GM20431 (cell line): ENCODE measurements at regions not wholly inside any gene's neighbourhood (a gene's known extent, or its start where the extent isn't known, plus 50 kb on each side); places are given as distances from the start of the nearest gene placed in this dataset.
"Not testable (repeated sequence)": the region's sequence is repeated elsewhere in the genome, so short reads cannot be mapped to it uniquely, and the experiment has no call there.

ENCODE experiments used
- in situ Hi-C: fragments of 300-500 bp; cut with MseI, MboI; formaldehyde crosslinking; loops from one replicate; pipeline ENCODE4 v1.15.0; 2020; ENCODE audit warnings: low sequenced_read_pairs; ENCODE audit not compliant: unreplicated experiment

- in situ Hi-C loops = no loop called here
Measured at GRCh38 chr13:58687148-58687547, 1055.6 kb downstream of the PCDH17 start.

GRCh38 chr13:58698531-58698930 lies 1067.0 kb downstream of the PCDH17 start:
- in situ Hi-C loops = no loop called here

DNA sequence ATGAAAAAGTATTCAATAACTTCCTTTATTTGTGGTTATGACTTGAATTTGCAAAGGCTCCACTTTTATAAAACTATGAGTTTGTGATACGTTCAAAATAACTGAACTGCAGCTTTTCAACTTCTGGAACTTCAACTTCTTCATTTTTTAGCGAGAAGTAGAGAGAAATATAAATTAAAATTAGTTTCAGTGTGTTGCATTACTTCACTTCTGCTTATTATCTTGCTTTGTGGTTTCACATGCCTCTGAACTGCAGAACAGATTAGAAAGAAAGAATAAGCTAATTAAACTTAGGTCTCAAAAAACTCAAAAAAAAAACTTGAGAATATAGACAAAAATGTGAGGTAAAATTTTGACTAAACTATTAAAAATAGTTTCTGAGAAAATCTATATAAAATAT lies 1073.4 kb downstream of the PCDH17 start:
- in situ Hi-C loops = no loop called here

- in situ Hi-C loops = no loop called here
Measured at GRCh38 chr13:58706421-58706820, 1074.9 kb downstream of the PCDH17 start.

DNA sequence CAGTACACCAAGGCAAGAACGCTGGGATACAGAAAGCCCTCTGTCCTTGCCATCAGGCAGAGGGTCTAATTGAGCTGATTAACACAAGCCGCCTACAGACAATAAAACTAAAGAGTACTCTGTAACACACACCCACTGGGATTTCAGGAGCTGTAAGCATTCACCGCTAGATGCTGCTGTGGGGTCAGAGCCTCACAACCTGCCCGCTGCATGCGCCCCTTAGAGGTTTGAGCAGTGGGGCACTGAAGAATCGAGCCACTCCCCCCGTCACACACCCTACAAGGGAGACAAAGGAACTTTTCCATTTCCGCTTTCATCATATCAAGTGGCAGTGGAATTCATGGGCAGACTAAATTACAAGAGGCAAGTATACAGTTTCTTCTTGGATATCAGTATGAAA lies 1080.6 kb downstream of the PCDH17 start:
- in situ Hi-C loops = no loop called here

DNA sequence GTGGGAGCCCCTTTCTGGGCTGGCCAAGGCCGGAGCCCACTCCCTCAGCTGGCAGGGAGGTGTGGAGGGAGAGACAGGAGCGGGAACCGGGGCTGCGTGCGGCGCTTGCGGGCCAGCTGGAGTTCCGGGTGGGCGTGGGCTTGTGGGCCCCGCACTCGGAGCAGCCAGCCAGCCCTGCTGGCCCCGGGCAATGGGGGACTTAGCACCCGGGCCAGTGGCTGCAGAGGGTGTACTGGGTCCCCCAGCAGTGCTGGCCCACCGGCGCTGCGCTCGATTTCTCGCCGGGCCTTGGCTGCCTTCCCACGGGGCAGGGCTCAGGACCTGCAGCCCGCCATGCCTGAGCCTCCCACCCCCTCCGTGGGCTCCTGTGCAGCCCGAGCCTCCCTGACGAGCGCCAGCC lies 1082.5 kb downstream of the PCDH17 start:
- in situ Hi-C loops = not testable (repeated sequence)

DNA sequence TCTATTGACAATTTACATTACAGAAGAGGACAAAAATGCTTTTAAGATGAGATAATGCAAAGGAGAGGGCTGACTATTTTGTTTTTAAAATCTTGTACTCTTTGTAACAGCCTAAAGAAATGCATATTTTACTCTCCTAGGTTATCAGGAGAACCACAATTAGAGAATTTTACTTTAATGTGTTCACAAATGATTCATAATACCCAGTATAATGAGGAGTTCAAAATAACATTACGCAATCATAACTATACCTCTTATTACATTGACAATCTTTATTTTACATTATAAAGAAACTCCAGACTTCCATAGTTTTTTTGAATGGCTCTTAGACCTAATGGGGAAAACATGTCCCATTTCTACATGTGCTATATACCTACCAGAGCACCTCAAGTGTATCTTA lies 1089.7 kb downstream of the PCDH17 start:
- in situ Hi-C loops = no loop called here

- in situ Hi-C loops = no loop called here
Measured at GRCh38 chr13:58728126-58728525, 1096.6 kb downstream of the PCDH17 start.

- in situ Hi-C loops = no loop called here
Measured at GRCh38 chr13:58729361-58729760, 1097.8 kb downstream of the PCDH17 start.

DNA sequence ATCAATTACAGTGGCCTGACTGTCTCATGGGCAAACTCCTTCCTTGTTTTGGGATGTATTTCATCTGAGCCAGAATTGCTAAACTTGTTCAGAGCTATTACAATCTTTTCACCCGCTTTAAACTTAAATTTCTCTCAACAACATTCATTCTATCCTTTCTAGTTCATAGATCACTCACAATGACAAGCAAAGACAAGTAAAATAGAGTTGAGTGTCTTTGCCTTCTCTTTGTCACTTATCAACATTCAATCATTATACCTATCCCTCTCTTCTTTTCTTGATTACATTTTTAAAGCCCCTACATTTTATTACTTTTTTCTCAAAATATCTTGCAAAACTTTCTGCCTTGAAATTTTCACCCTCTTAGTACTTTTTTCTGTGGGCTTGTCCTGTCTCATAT lies 1113.1 kb downstream of the PCDH17 start:
- in situ Hi-C loops = no loop called here

- in situ Hi-C loops = no loop called here
Measured at GRCh38 chr13:58767566-58767965, 1136.0 kb downstream of the PCDH17 start.

DNA sequence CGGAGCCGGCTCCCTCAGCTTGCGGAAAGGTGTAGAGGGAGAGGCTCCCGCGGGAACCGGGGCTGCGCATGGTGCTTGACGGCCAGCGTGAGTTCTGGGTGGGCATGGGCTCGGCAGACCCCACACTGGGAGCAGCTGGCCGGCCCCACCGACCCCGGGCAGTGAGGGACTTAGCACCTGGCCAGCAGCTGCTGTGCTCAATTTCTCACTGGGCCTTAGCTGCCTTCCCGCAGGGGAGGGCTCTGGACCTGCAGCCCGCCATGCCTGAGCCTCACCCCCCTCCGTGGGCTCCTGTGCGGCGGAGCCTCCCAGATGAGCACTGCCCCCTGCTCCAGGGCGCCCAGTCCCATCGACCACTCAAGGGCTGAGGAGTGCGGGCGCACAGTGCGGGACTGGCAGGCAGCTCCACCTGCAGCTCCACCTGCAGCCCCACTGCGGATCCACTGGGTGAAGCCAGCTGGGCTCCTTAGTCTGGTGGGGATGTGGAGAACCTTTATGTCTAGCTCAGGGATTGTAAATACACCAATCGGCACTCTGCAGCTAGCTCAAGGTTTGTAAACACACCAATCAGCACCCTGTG lies 1141.8 kb downstream of the PCDH17 start:
- in situ Hi-C loops = no loop called here

GRCh38 chr13:58782736-58783135 lies 1151.2 kb downstream of the PCDH17 start:
- in situ Hi-C loops = no loop called here

- in situ Hi-C loops = no loop called here
Measured at GRCh38 chr13:58792854-58793253, 1161.3 kb downstream of the PCDH17 start.

GRCh38 chr13:58795715-58796114 lies 1164.2 kb downstream of the PCDH17 start:
- in situ Hi-C loops = no loop called here

GRCh38 chr13:58804832-58805231 lies 1173.3 kb downstream of the PCDH17 start:
- in situ Hi-C loops = no loop called here

DNA sequence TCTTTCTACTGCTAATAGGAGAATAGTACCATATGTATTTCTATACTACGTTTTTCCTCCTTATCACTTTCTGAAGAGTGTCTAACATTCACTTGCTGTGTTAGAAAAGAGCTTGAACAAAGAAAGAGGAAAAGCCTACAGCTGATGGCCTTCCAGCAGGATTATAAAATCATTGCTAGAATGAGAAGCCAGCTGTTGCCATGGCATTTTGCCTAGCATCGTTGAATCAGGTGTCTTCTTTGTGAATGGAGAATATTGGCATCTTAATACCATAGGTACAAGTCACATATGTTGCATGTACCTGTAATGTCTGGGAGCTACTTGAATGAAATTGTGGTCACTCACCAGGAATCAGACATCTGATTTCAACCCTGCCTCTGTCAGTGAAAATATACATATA lies 1174.9 kb downstream of the PCDH17 start:
- in situ Hi-C loops = no loop called here

GRCh38 chr13:58823701-58824100 lies 1192.2 kb downstream of the PCDH17 start:
- in situ Hi-C loops = no loop called here

GRCh38 chr13:58827904-58828303 lies 1196.4 kb downstream of the PCDH17 start:
- in situ Hi-C loops = no loop called here

GRCh38 chr13:58830841-58831240 lies 1199.3 kb downstream of the PCDH17 start:
- in situ Hi-C loops = no loop called here

GRCh38 chr13:58838615-58839014 lies 1207.1 kb downstream of the PCDH17 start:
- in situ Hi-C loops = no loop called here

DNA sequence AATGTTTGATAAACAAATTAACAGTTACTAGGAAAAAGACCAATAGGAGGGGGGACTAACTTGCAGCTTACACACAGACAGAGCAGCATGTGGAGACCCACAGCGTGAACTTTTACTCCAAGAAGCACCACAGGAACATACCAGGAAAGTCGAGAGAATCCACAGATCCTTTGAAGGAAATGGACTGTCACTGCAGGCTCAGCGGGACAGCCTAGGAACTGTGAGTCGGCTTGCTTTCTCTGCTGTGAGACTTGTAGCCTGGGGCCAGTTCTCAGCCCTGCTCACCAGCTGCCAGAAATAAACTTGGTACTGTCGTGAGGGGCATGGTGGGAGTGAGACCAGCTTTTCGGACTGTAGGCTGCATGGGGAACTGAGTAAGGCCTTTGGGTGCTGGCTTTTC lies 1211.5 kb downstream of the PCDH17 start:
- in situ Hi-C loops = no loop called here

- in situ Hi-C loops = no loop called here
Measured at GRCh38 chr13:58843567-58843966, 1212.0 kb downstream of the PCDH17 start.
